Myocyte (in vitro differentiated cells): ENCODE measurements at regions not wholly inside any gene's neighbourhood (a gene's known extent, or its start where the extent isn't known, plus 50 kb on each side); places are given as distances from the start of the nearest gene placed in this dataset.

Source experiments
- DNase-seq: peaks from one replicate; pipeline ENCODE4 v3.0.0-alpha.2; 2012; ENCODE audit warnings: low read depth

- DNase-seq = no peak
Observed at GRCh38 chr9:87441251-87441650, 56.4 kb upstream of the DAPK1 start.

GRCh38 chr9:87442451-87442850, 55.2 kb upstream of the DAPK1 start:
- DNase-seq = no peak

GRCh38 chr9:87443006-87443405, 54.7 kb upstream of the DAPK1 start:
- no peak for DNase-seq

- no peak for DNase-seq
Observed at GRCh38 chr9:87443461-87443860, 54.2 kb upstream of the DAPK1 start.

- DNase-seq = no peak
Observed at GRCh38 chr9:87445646-87446045, 52.0 kb upstream of the DAPK1 start.

GRCh38 chr9:87446527-87446926, 51.1 kb upstream of the DAPK1 start:
- DNase-seq = no peak

GRCh38 chr9:87447547-87448432, 49.9 kb upstream of the DAPK1 start:
- no peak for DNase-seq
